ENCODE measurements at regions not wholly inside any gene's neighbourhood (a gene's known extent, or its start where the extent isn't known, plus 50 kb on each side); places are given as distances from the start of the nearest gene placed in this dataset.

DNA sequence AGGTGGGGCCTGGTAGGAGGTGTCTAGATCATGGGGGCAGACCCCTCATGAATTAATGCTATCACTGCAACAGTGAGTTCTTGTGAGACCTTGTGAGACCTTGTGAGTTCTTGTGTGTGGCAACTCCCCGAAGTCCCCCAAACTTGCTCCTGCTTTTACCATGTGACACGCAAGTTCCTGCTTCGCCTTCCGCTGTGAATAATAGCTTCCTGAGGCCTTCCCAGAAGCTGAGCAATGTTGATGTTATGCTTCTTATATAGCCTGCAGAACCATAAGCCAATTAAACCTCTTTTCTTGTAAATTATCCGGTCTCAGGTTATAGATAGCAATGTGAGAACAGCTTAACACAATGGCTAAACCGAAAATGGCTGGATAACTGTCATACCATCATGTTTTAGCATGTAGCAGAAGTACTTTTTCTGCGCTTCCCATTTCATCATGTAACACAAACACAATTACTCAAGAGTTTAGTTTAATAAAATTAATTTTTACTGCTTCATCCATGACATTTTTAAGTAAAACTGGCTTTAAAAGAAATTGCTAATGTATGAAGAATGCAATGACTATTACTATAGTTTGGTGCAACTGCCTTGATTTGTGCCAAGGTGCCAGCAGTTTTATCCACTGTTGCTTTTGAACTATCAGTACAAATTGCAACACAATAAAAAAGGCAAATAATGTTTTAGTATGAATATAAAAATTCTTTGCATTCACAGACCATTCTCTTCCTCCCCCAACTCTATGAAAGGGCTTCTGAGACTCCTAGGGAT, 87.7 kb upstream of the TMEM168 start (continued):
- no peak for TF ChIP-seq CTBP2 (IDR thresholded peaks at IDR 0.05; ENCODE audit: borderline replicate concordance, insufficient read depth, insufficient read length, low read length)
